GM23338 (cell line): ENCODE measurements at regions not wholly inside any gene's neighbourhood (a gene's known extent, or its start where the extent isn't known, plus 50 kb on each side); places are given as distances from the start of the nearest gene placed in this dataset.

Experiments used
- ATAC-seq: fragments of 200-7000 bp; cut with Tn5 transposase; 3 replicates; pipeline ENCODE4 v1.9.1; 2020
- DNase-seq: peaks from one replicate; pipeline ENCODE4 v3.0.0-alpha.2; 2015; ENCODE audit warnings: low spot score
- H2AFZ ChIP-seq: fragments of 200-600 bp; sonication (generic); 2 replicates; pipeline ENCODE4 v1.8.0; 2016; ENCODE audit warnings: antibody characterized with exemption, mild to moderate bottlenecking, moderate library complexity
- H3F3A ChIP-seq: fragments of 200-600 bp; sonication (generic); replicated peaks from 2 replicates; pipeline ENCODE4 v1.8.0; 2017; ENCODE audit warnings: antibody characterized with exemption, mixed run types, low read depth
- H3K27ac ChIP-seq: fragments of 200-600 bp; sonication (generic); 2 replicates; pipeline ENCODE4 v1.6.1; 2016; ENCODE audit warnings: low read depth
- H3K27me3 ChIP-seq: fragments of 200-600 bp; sonication (generic); 2 replicates; pipeline ENCODE4 v1.8.0; 2016; ENCODE audit warnings: mild to moderate bottlenecking, mixed run types, moderate library complexity; ENCODE audit not compliant: insufficient read depth
- H3K36me3 ChIP-seq: fragments of 200-600 bp; sonication (generic); 2 replicates; pipeline ENCODE4 v1.8.0; 2016; ENCODE audit warnings: mild to moderate bottlenecking; ENCODE audit not compliant: insufficient read depth
- H3K4me1 ChIP-seq: fragments of 200-600 bp; sonication (generic); 2 replicates; pipeline ENCODE4 v1.8.0; 2016; ENCODE audit warnings: mild to moderate bottlenecking, moderate library complexity; ENCODE audit not compliant: insufficient read depth
- H3K4me2 ChIP-seq: fragments of 200-600 bp; sonication (generic); 2 replicates; pipeline ENCODE4 v1.7.1; 2017; ENCODE audit warnings: mixed run types
- H3K4me3 ChIP-seq: fragments of 200-600 bp; sonication (generic); 2 replicates; pipeline ENCODE4 v1.6.1; 2016; ENCODE audit warnings: mixed run types
- H3K79me2 ChIP-seq: fragments of 200-600 bp; sonication (generic); replicated peaks from 2 replicates; pipeline ENCODE4 v1.8.0; 2017; ENCODE audit warnings: mild to moderate bottlenecking; ENCODE audit not compliant: insufficient read depth
- H3K9me2 ChIP-seq: fragments of 200-600 bp; sonication (generic); 2 replicates; pipeline ENCODE4 v1.8.0; 2017; ENCODE audit not compliant: insufficient read depth
- H4K20me1 ChIP-seq: fragments of 200-600 bp; sonication (generic); replicated peaks from 2 replicates; pipeline ENCODE4 v1.8.0; 2017; ENCODE audit warnings: mild to moderate bottlenecking; ENCODE audit not compliant: insufficient read depth
- H3K27ac Mint-ChIP-seq: 2 replicates; pipeline ENCODE4 v1.8.0; 2020; ENCODE audit warnings: inconsistent platforms, mild to moderate bottlenecking, moderate library complexity, mixed read lengths
- H3K27me3 Mint-ChIP-seq: 3 replicates; pipeline ENCODE4 v1.8.0; 2022; ENCODE audit warnings: low read depth, mild to moderate bottlenecking, moderate library complexity, mixed read lengths, inconsistent platforms; ENCODE audit not compliant: insufficient read depth, poor library complexity
- H3K36me3 Mint-ChIP-seq: 3 replicates; pipeline ENCODE4 v1.8.0; 2021; ENCODE audit warnings: low read depth, mild to moderate bottlenecking, inconsistent platforms, moderate library complexity, mixed read lengths
- H3K4me1 Mint-ChIP-seq: 3 replicates; pipeline ENCODE4 v1.8.0; 2020; ENCODE audit warnings: mild to moderate bottlenecking, inconsistent platforms, mixed read lengths
- H3K4me3 Mint-ChIP-seq: 3 replicates; pipeline ENCODE4 v1.8.0; 2021; ENCODE audit warnings: moderate library complexity, mild to moderate bottlenecking, inconsistent platforms, mixed read lengths
- H3K9me3 Mint-ChIP-seq: 3 replicates; pipeline ENCODE4 v1.8.0; 2020; ENCODE audit warnings: moderate library complexity, mild to moderate bottlenecking, inconsistent platforms, mixed read lengths
- CREB1 ChIP-seq: fragments of 250-450 bp; sonication (Bioruptor Pico); IDR thresholded peaks from 2 replicates; pipeline ENCODE4 v1.5.0; 2020; ENCODE audit warnings: low read depth, mild to moderate bottlenecking, moderate library complexity
- CTCF ChIP-seq, 2 experiments: fragments of 200-600 bp in 1 of 2; sonication (generic) in 1 of 2; conservative IDR thresholded peaks; 2 replicates each; pipeline versions ENCODE4 v1.5.1 to v1.6.1; 2016 to 2017; ENCODE audit warnings: antibody characterized with exemption in 2 of 2, low read depth in 2 of 2, mild to moderate bottlenecking in 2 of 2, moderate library complexity in 1 of 2
- EZH2 ChIP-seq: fragments of 200-600 bp; sonication (generic); IDR thresholded peaks from one replicate; pipeline ENCODE4 v1.8.0; 2017; ENCODE audit warnings: antibody characterized with exemption, mild to moderate bottlenecking, low read depth; ENCODE audit not compliant: unreplicated experiment
- EZH2phosphoT487 ChIP-seq: fragments of 200-600 bp; sonication (generic); IDR thresholded peaks from one replicate; pipeline ENCODE4 v1.8.1; 2018; ENCODE audit warnings: antibody characterized with exemption; ENCODE audit not compliant: unreplicated experiment
- JUNB ChIP-seq: IDR thresholded peaks from one replicate; pipeline ENCODE4 v1.6.1; 2016; ENCODE audit warnings: antibody characterized with exemption; ENCODE audit not compliant: unreplicated experiment
- NANOG ChIP-seq: IDR thresholded peaks from 2 replicates; pipeline ENCODE4 v1.6.1; 2016; ENCODE audit warnings: antibody characterized with exemption, borderline replicate concordance
- POLR2AphosphoS5 ChIP-seq: IDR thresholded peaks from 2 replicates; pipeline ENCODE4 v1.6.1; 2016; ENCODE audit warnings: antibody characterized with exemption, low read depth
- REST ChIP-seq: IDR thresholded peaks from one replicate; pipeline ENCODE4 v1.6.1; 2018; ENCODE audit warnings: antibody characterized with exemption; ENCODE audit not compliant: unreplicated experiment
- STAT1 ChIP-seq: IDR thresholded peaks from one replicate; pipeline ENCODE4 v1.6.1; 2016; ENCODE audit warnings: antibody characterized with exemption; ENCODE audit not compliant: unreplicated experiment
- ZNF114 ChIP-seq: fragments of 250-450 bp; sonication (Bioruptor Pico); IDR thresholded peaks from 2 replicates; pipeline ENCODE4 v1.5.0; 2020; ENCODE audit warnings: mild to moderate bottlenecking, moderate library complexity
- ZNF331 ChIP-seq: fragments of 250-450 bp; sonication (Bioruptor Pico); IDR thresholded peaks from 2 replicates; pipeline ENCODE4 v1.5.0; 2020; ENCODE audit warnings: low read depth, mild to moderate bottlenecking, moderate library complexity
- ZNF462 ChIP-seq: fragments of 250-450 bp; sonication (Bioruptor Pico); IDR thresholded peaks from 2 replicates; pipeline ENCODE4 v1.5.0; 2020; ENCODE audit warnings: mild to moderate bottlenecking, moderate library complexity
- TF ChIP-seq, protein P1 (sequence below): IDR thresholded peaks from 2 replicates; pipeline ENCODE4 v1.6.1; 2016; ENCODE audit warnings: antibody characterized with exemption

GRCh38 chr11:40010011-40010410 lies 1449.4 kb downstream of the LRRC4C start:
- Histone ChIP-seq H3F3A (no peaks in the 10 kb centered on the region), H3K4me2 (no peak overlapping the region), H3K4me3 (no peak overlapping the region), H2AFZ (no peak overlapping the region), H3K27ac (no peak overlapping the region), H3K36me3 (no peaks in the 10 kb centered on the region), H3K79me2 (no peaks in the 10 kb centered on the region), H3K9me2 (no peaks in the 10 kb centered on the region), H3K27me3 (no peaks in the 10 kb centered on the region), H3K4me1 (no peaks in the 10 kb centered on the region), H4K20me1 (no peaks in the 10 kb centered on the region)
- no peak for TF ChIP-seq JUNB
- TF ChIP-seq ZNF462 (CRISPR knock-in tag): no peak
- TF ChIP-seq, protein P1, sequence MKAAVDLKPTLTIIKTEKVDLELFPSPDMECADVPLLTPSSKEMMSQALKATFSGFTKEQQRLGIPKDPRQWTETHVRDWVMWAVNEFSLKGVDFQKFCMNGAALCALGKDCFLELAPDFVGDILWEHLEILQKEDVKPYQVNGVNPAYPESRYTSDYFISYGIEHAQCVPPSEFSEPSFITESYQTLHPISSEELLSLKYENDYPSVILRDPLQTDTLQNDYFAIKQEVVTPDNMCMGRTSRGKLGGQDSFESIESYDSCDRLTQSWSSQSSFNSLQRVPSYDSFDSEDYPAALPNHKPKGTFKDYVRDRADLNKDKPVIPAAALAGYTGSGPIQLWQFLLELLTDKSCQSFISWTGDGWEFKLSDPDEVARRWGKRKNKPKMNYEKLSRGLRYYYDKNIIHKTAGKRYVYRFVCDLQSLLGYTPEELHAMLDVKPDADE: no peak
- no peak for TF ChIP-seq NANOG
- TF ChIP-seq CREB1 (CRISPR knock-in tag): no peak
- TF ChIP-seq POLR2AphosphoS5: no peak
- TF ChIP-seq CTCF (conservative IDR thresholded peaks at IDR 0.05; ENCODE audit: low read depth in 2 of 2): no peak
- TF ChIP-seq EZH2: no peak
- TF ChIP-seq EZH2phosphoT487: no peak
- TF ChIP-seq STAT1: no peak
- no peak for TF ChIP-seq REST
- no peak for TF ChIP-seq ZNF331 (CRISPR knock-in tag)
- TF ChIP-seq ZNF114 (CRISPR knock-in tag): no peak
- H3K27ac Mint-ChIP-seq: no peak overlapping the region
- H3K4me1 Mint-ChIP-seq: no peaks in the 10 kb centered on the region; the same call in 2 of the 3 replicates
- ATAC-seq (no peak), DNase-seq (no peak)
- no peaks in the 10 kb centered on the region for H3K36me3 Mint-ChIP-seq
- no peaks in the 10 kb centered on the region for H3K9me3 Mint-ChIP-seq
- H3K4me3 Mint-ChIP-seq: no peak overlapping the region
- H3K27me3 Mint-ChIP-seq: no peaks in the 10 kb centered on the region
